Kidney (tissue), 13 donors: ENCODE measurements at regions not wholly inside any gene's neighbourhood (a gene's known extent, or its start where the extent isn't known, plus 50 kb on each side); places are given as distances from the start of the nearest gene placed in this dataset.

Experiments used
- DNase-seq, 5 donors: peaks; one replicate each; pipeline ENCODE4 v3.0.0-alpha.2; 2013 to 2020
- FAIRE-seq: peaks from 2 replicates; lab custom pipeline; 2012; peaks lifted over from hg19 to GRCh38; lab: Jason Lieb, UNC
- H3K27ac ChIP-seq, 2 donors: one replicate each; pipeline ENCODE4 v1.7.0; 2013; ENCODE audit warnings: low read depth in 2 of 2, low read length in 2 of 2, inconsistent platforms in 1 of 2
- H3K27me3 ChIP-seq: one replicate; pipeline ENCODE4 v1.7.1; 2013; ENCODE audit warnings: low read length, inconsistent platforms; ENCODE audit not compliant: control insufficient read depth, insufficient read depth
- H3K36me3 ChIP-seq, 3 donors: one replicate each; pipeline versions ENCODE4 v1.7.0 to v1.7.1; 2013; ENCODE audit warnings: low read length in 3 of 3, control low read depth in 1 of 3, inconsistent platforms in 1 of 3; ENCODE audit not compliant: insufficient read depth in 3 of 3, control insufficient read depth in 2 of 3
- H3K4me1 ChIP-seq, 3 donors: one replicate each; pipeline versions ENCODE4 v1.7.0 to v1.7.1; 2013; ENCODE audit warnings: low read length in 3 of 3, inconsistent platforms in 1 of 3, low read depth in 1 of 3; ENCODE audit not compliant: control insufficient read depth in 2 of 3, insufficient read depth in 2 of 3
- H3K4me3 ChIP-seq, 3 donors: one replicate each; pipeline versions ENCODE4 v1.7.0 to v1.8.1; 2013; ENCODE audit warnings: low read length in 3 of 3, control low read depth in 1 of 3, inconsistent platforms in 1 of 3
- H3K9ac ChIP-seq, 3 donors: one replicate each; pipeline versions ENCODE4 v1.7.0 to v1.7.1; 2013; ENCODE audit warnings: low read length in 3 of 3, control low read depth in 1 of 3, inconsistent platforms in 1 of 3
- H3K9me3 ChIP-seq, 3 donors: one replicate each; pipeline versions ENCODE4 v1.7.0 to v1.7.1; 2013; ENCODE audit warnings: low read length in 3 of 3, control low read depth in 1 of 3, inconsistent platforms in 1 of 3; ENCODE audit not compliant: control insufficient read depth in 2 of 3, insufficient read depth in 1 of 3
- intact Hi-C: fragments of 100-400 bp; cut with DNase I; formaldehyde crosslinking; loops from one replicate; pipeline ENCODE4 v1.11.1; 2022
- TF ChIP-seq, protein P1 (sequence below): IDR thresholded peaks from 3 replicates; pipeline ENCODE4 v1.5.1; 2012; ENCODE audit warnings: mild to moderate bottlenecking, moderate library complexity, borderline replicate concordance; ENCODE audit not compliant: insufficient read depth; ENCODE audit errors: extremely low read depth
- donor health status: control.
- donor health status: control.
- donor health status: control.
- donor health status: control.
- donor health status: control.
- donor health status: DM: yes; HTN: yes; CAD: no.
- donor health status: Normal renal cell carcinoma (clear cell type).

DNA sequence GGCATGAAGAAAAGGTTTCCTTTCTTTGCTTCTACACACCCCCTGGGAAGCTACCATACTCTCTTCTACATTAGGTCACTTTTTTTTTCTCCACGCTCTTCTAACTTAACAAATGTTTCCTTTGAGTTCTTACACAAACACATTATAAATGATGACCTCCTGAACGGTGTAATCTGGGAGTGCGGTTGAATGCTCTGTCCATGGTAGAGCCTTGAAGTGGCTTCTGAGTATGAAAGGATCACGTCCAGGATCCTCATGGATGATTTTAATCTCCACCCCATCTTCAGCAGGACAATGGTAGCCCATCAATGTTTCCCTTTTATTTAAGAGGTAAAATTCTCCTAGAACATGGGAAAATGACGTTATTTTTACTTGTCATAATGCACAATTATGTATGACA is 587.3 kb downstream of the SEMA5A start:
- FAIRE-seq (no peak), DNase-seq (no peak)
- TF ChIP-seq, protein P1, sequence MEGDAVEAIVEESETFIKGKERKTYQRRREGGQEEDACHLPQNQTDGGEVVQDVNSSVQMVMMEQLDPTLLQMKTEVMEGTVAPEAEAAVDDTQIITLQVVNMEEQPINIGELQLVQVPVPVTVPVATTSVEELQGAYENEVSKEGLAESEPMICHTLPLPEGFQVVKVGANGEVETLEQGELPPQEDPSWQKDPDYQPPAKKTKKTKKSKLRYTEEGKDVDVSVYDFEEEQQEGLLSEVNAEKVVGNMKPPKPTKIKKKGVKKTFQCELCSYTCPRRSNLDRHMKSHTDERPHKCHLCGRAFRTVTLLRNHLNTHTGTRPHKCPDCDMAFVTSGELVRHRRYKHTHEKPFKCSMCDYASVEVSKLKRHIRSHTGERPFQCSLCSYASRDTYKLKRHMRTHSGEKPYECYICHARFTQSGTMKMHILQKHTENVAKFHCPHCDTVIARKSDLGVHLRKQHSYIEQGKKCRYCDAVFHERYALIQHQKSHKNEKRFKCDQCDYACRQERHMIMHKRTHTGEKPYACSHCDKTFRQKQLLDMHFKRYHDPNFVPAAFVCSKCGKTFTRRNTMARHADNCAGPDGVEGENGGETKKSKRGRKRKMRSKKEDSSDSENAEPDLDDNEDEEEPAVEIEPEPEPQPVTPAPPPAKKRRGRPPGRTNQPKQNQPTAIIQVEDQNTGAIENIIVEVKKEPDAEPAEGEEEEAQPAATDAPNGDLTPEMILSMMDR, result no peak
- Histone ChIP-seq H3K9ac (no peak overlapping the region), H3K27me3 (no peaks in the 10 kb centered on the region), H3K27ac (no peak overlapping the region), H3K36me3 (no peaks in the 10 kb centered on the region), H3K4me1 (no peaks in the 10 kb centered on the region), H3K9me3 (no peaks in the 10 kb centered on the region), H3K4me3 (no peak overlapping the region)
- intact Hi-C loops, result no loop called here

DNA sequence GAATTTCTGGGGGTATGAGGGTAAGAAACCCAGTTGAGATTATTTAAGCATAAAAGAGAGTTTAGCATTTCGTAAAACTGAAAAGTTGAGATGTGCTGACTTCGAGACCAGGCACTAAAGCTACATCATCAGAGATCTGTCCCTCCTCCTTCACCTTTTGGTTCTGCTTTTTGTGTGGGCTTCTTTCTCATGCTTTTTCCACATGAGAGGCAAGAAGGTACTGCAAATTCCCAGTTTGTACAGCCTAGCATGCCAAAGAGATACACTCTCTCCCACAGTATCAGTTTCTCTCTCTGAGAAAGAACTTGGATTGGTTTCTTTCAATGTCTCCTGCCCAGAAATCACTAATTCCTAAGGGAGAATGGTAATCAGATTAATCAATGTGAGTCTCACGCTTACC is 584.7 kb downstream of the SEMA5A start:
- Histone ChIP-seq H3K4me1 (no peaks in the 10 kb centered on the region), H3K9me3 (no peaks in the 10 kb centered on the region), H3K36me3 (no peaks in the 10 kb centered on the region), H3K9ac (no peak overlapping the region), H3K27me3 (no peaks in the 10 kb centered on the region), H3K27ac (no peak overlapping the region), H3K4me3 (no peak overlapping the region)
- DNase-seq, result no peak
- FAIRE-seq, result no peak
- intact Hi-C loops, result no loop called here
- TF ChIP-seq, protein P1, result no peak

GRCh38 chr5:8961956-8962355 is 583.9 kb downstream of the SEMA5A start:
- Histone ChIP-seq H3K4me1 (no peaks in the 10 kb centered on the region), H3K36me3 (no peaks in the 10 kb centered on the region), H3K27me3 (no peaks in the 10 kb centered on the region), H3K4me3 (no peak overlapping the region), H3K9ac (no peak overlapping the region), H3K27ac (no peak overlapping the region), H3K9me3 (no peaks in the 10 kb centered on the region)
- intact Hi-C loops, result no loop called here
- FAIRE-seq, result no peak
- DNase-seq, result no peak
- TF ChIP-seq, protein P1, result no peak

GRCh38 chr5:8981016-8981415 is 564.9 kb downstream of the SEMA5A start:
- TF ChIP-seq, protein P1, result no peak
- Histone ChIP-seq H3K36me3 (no peaks in the 10 kb centered on the region), H3K9me3 (no peaks in the 10 kb centered on the region), H3K4me3 (no peak overlapping the region), H3K27me3 (no peaks in the 10 kb centered on the region), H3K4me1 (no peaks in the 10 kb centered on the region), H3K9ac (no peak overlapping the region), H3K27ac (no peak overlapping the region)
- intact Hi-C loops, result no loop called here
- DNase-seq, result no peak
- FAIRE-seq, result no peak
